LNCaP clone FGC (cell line): ENCODE measurements at regions not wholly inside any gene's neighbourhood (a gene's known extent, or its start where the extent isn't known, plus 50 kb on each side); places are given as distances from the start of the nearest gene placed in this dataset.
A peak's percentile ranks its signal among the peaks of the same experiment; 100 is the strongest.

Experiments
- DNase-seq: peaks from one replicate; pipeline ENCODE4 v3.0.0-alpha.2; 2011; ENCODE audit warnings: low read depth
- H3K4me3 ChIP-seq: 2 replicates; pipeline ENCODE4 v1.5.1; 2011; ENCODE audit warnings: mild to moderate bottlenecking, low read depth, low read length, control low read depth
- TF ChIP-seq, protein P1 (sequence below): IDR thresholded peaks from 2 replicates; pipeline ENCODE4 v1.5.1; 2012; ENCODE audit warnings: mild to moderate bottlenecking; ENCODE audit not compliant: control insufficient read depth, insufficient read depth; ENCODE audit errors: extremely low read depth

DNA sequence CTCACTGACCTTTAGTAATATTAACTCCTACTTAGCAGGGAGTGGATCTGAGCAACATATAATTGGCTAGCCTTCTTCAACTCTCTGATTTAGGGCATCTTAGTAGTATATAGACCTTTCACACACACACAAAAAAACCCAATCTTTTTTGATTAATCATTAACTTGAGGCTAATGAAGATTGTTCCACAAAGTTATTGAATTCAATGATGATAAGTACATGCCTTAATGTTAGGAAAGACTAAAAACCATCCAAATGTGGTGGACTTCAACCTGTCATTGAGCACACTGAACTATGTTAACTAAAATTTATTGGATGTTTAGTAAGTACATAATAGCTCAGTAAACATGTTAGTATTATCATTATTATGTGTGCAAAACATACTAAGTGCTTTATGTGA, 179.4 kb upstream of the SLC25A13 start:
- TF ChIP-seq, protein P1, sequence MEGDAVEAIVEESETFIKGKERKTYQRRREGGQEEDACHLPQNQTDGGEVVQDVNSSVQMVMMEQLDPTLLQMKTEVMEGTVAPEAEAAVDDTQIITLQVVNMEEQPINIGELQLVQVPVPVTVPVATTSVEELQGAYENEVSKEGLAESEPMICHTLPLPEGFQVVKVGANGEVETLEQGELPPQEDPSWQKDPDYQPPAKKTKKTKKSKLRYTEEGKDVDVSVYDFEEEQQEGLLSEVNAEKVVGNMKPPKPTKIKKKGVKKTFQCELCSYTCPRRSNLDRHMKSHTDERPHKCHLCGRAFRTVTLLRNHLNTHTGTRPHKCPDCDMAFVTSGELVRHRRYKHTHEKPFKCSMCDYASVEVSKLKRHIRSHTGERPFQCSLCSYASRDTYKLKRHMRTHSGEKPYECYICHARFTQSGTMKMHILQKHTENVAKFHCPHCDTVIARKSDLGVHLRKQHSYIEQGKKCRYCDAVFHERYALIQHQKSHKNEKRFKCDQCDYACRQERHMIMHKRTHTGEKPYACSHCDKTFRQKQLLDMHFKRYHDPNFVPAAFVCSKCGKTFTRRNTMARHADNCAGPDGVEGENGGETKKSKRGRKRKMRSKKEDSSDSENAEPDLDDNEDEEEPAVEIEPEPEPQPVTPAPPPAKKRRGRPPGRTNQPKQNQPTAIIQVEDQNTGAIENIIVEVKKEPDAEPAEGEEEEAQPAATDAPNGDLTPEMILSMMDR: no peak
- DNase-seq: no peak
- no peak overlapping the region for H3K4me3 ChIP-seq

DNA sequence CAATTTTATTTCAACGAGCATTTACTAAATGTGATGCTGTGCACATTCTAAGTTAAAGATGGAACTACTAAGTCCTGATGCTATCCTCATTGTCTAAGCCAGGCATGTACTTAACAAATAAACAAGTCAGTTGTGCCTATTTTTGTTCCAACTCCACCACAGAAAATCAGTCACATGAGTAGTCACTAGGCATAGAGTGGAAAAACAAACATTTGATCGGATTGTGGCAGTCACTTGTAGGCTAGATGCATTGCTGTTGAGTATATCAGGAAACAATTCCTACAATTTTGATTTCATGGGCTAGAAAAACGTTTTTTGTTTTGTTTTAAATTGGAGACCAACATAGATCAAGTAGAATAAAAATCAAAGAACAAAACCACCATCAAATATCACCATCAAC, 177.6 kb upstream of the SLC25A13 start:
- TF ChIP-seq, protein P1: no peak
- H3K4me3 ChIP-seq: no peak overlapping the region
- no peak for DNase-seq

DNA sequence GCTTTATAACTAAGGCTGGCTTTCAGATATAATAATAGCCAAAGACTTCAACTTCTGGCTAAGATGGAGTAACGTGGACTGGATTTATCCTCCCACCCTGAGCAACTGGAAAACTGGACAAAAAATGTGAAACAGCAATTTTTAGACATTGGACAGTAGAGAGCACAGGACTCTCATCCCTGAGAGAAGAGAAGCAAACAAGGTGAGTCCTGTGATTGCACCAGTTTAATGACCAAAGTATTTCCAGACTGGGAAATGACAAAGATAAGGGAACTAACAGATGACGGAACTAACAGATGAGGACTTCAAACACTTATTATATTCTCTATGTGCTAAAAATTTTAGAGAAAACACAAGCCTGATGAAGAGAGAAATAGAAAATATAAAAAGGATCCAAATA, 175.7 kb upstream of the SLC25A13 start:
- TF ChIP-seq, protein P1: no peak
- H3K4me3 ChIP-seq: no peak overlapping the region
- no peak for DNase-seq

DNA sequence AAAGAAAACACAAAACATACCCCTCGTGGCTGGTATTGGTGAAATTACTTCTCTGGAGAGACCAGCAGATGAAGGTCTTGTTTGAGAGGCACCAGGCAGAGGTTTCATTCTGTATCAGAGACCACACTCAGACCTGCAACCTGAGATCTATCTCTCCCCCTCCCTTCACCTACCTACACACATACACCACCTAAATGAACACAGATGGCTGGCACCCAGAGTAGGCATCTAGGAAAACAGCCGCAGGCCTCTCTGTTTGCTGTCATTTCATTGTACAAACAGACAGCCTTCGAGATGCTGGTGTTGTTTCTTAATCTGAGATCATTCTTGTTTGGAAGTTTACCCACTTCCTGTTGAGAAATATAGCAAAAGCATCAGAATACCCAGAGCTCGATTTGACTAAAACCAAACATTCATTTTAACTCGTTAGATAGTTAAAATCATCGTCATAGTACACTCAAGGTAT, 173.9 kb upstream of the SLC25A13 start:
- DNase-seq: peak; percentile 71
- TF ChIP-seq, protein P1: no peak
- H3K4me3 ChIP-seq: no peak overlapping the region

DNA sequence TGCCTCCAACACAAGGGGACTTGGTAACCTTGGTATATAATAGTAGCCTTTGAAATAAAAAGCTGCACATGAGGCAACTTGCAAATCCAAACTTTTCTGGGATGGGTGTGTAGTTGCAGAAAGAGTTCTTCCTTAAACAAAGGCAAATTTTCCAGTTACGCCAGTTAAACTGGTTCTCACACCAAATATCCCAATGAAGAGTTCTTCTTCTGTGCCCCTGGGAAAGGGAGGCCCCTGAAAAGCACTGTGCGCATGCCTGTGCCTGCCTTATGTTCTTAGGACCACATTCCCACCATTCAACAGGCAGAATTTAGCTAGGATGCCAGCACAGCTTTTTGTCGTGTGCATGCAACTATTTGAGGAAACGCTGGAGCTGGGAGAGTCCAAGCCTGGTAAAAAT, 164.8 kb upstream of the SLC25A13 start:
- TF ChIP-seq, protein P1: no peak
- DNase-seq: no peak
- H3K4me3 ChIP-seq: no peak overlapping the region

DNA sequence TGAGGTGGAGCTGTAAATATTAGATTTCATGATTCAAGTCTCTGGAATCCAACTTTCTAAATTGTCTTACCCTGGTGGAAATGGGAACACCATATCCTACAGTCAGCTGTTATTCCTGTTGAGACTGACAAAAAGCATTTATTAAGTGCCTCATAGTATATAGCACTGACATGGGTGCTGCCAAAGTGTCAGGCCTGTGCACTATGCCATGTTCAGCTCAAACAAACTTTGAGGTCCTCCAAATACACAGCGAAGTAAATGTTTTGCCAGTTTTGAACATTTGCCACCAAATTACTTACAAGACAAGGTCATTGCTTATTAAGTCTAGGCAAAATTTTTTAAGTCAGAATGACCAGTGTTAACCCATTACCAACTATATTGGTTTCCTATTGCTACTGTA, 162.9 kb upstream of the SLC25A13 start:
- DNase-seq: no peak
- TF ChIP-seq, protein P1: no peak
- H3K4me3 ChIP-seq: no peak overlapping the region

DNA sequence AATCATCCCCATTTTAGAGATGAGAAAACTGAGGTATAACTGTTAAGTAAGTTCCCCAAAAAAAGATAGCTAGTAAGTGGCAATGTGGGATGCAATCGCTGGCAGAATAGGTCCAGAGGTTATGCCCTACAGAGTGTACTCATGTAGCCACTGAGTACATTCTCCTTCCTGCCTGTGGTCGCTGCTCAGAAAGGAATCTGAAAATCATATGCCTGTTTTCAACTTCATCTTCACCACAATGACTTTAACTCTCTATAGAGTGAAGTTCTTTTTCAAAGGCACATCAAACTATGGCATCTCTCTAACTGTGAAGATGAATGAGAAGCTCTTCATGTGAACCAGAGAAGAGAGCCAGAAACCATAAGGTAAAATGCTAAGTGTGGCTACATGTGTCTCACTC, 162.2 kb upstream of the SLC25A13 start:
- TF ChIP-seq, protein P1: no peak
- DNase-seq: no peak
- no peak overlapping the region for H3K4me3 ChIP-seq
